ENCODE measurements at regions not wholly inside any gene's neighbourhood (a gene's known extent, or its start where the extent isn't known, plus 50 kb on each side); places are given as distances from the start of the nearest gene placed in this dataset.

- Histone ChIP-seq H3K9me2 (replicated peaks; ENCODE audit: control insufficient read depth, low read length) (no peaks in the 10 kb centered on the region; the same call in 1 of the 2 replicates), H3K79me2 (ENCODE audit: control insufficient read depth, low read length) (no peaks in the 10 kb centered on the region), H3K27ac (ENCODE audit: low read depth, low read length) (no peak overlapping the region), H3K4me2 (ENCODE audit: low read length) (no peak overlapping the region), H3K4me1 (ENCODE audit: control insufficient read depth, low read length) (no peaks in the 10 kb centered on the region), H3K9me3 (ENCODE audit: control insufficient read depth, insufficient read depth, low read length) (no peaks in the 10 kb centered on the region), H3F3A (ENCODE audit: control insufficient read depth, insufficient read depth) (no peaks in the 10 kb centered on the region), H3K27me3 (ENCODE audit: control insufficient read depth, low read length) (no peaks in the 10 kb centered on the region), H3K36me3 (ENCODE audit: control insufficient read depth, low read length) (no peaks in the 10 kb centered on the region), H3K4me3 (ENCODE audit: low read length) (no peak overlapping the region), H4K20me1 (ENCODE audit: control insufficient read depth, insufficient read depth, low read depth, low read length) (no peaks in the 10 kb centered on the region)
- TF ChIP-seq CTCF (IDR thresholded peaks at IDR 0.05; ENCODE audit: low read depth, low read length, poor library complexity, severe bottlenecking) (no peak), EZH2phosphoT487 (IDR thresholded peaks at IDR 0.05; ENCODE audit: borderline replicate concordance, low read length) (no peak)
Observed at GRCh38 chr5:32960340-32961058, 249.4 kb downstream of the NPR3 start.

- no peaks in the 10 kb centered on the region for H3K79me2 ChIP-seq (ENCODE audit: control insufficient read depth, low read length)
- no peaks in the 10 kb centered on the region for H3K9me3 ChIP-seq (ENCODE audit: control insufficient read depth, insufficient read depth, low read length)
- no peaks in the 10 kb centered on the region; the same call in 1 of the 2 replicates for H3K9me2 ChIP-seq (replicated peaks; ENCODE audit: control insufficient read depth, low read length)
- H3K4me3 ChIP-seq (ENCODE audit: low read length): no peak overlapping the region
- H3K27me3 ChIP-seq (ENCODE audit: control insufficient read depth, low read length): no peaks in the 10 kb centered on the region
- H3K27ac ChIP-seq (ENCODE audit: low read depth, low read length): no peak overlapping the region
- TF ChIP-seq EZH2phosphoT487 (IDR thresholded peaks at IDR 0.05; ENCODE audit: borderline replicate concordance, low read length) (no peak), CTCF (IDR thresholded peaks at IDR 0.05; ENCODE audit: low read depth, low read length, poor library complexity, severe bottlenecking) (no peak)
- H4K20me1 ChIP-seq (ENCODE audit: control insufficient read depth, insufficient read depth, low read depth, low read length): no peaks in the 10 kb centered on the region
- H3K4me1 ChIP-seq (ENCODE audit: control insufficient read depth, low read length): no peaks in the 10 kb centered on the region
- H3F3A ChIP-seq (ENCODE audit: control insufficient read depth, insufficient read depth): no peaks in the 10 kb centered on the region
- H3K36me3 ChIP-seq (ENCODE audit: control insufficient read depth, low read length): no peaks in the 10 kb centered on the region
- no peak overlapping the region for H3K4me2 ChIP-seq (ENCODE audit: low read length)
Observed at GRCh38 chr5:32961059-32961415, 249.9 kb downstream of the NPR3 start.

GRCh38 chr5:32964261-32964660 is 253.1 kb downstream of the NPR3 start:
- no peak overlapping the region for H3K27ac ChIP-seq (ENCODE audit: low read depth, low read length)

More at GRCh38 chr5:32964261-32964660, 253.1 kb downstream of the NPR3 start:
- Histone ChIP-seq H3K4me1 (ENCODE audit: control insufficient read depth, low read length) (no peaks in the 10 kb centered on the region), H3F3A (ENCODE audit: control insufficient read depth, insufficient read depth) (no peaks in the 10 kb centered on the region), H4K20me1 (ENCODE audit: control insufficient read depth, insufficient read depth, low read depth, low read length) (no peaks in the 10 kb centered on the region), H3K36me3 (ENCODE audit: control insufficient read depth, low read length) (no peaks in the 10 kb centered on the region), H3K27me3 (ENCODE audit: control insufficient read depth, low read length) (no peaks in the 10 kb centered on the region), H3K9me2 (replicated peaks; ENCODE audit: control insufficient read depth, low read length) (no peaks in the 10 kb centered on the region), H3K4me2 (ENCODE audit: low read length) (no peak overlapping the region), H3K9me3 (ENCODE audit: control insufficient read depth, insufficient read depth, low read length) (no peaks in the 10 kb centered on the region), H3K79me2 (ENCODE audit: control insufficient read depth, low read length) (no peaks in the 10 kb centered on the region), H3K4me3 (ENCODE audit: low read length) (no peak overlapping the region)
- TF ChIP-seq CTCF (IDR thresholded peaks at IDR 0.05; ENCODE audit: low read depth, low read length, poor library complexity, severe bottlenecking) (no peak), EZH2phosphoT487 (IDR thresholded peaks at IDR 0.05; ENCODE audit: borderline replicate concordance, low read length) (no peak)

Measured in DOHH2 (cell line).